Activated T-helper 17 cell treated with anti-CD3 and anti-CD28 coated beads, Interleukin-2, amount 50 U/mL, for 72 hours (primary cell): ENCODE measurements at regions not wholly inside any gene's neighbourhood (a gene's known extent, or its start where the extent isn't known, plus 50 kb on each side); places are given as distances from the start of the nearest gene placed in this dataset.
"Not testable (repeated sequence)": the region's sequence is repeated elsewhere in the genome, so short reads cannot be mapped to it uniquely, and the experiment has no call there.

Source experiments
- ATAC-seq: fragments of 150-1000 bp; cut with Tn5 transposase; replicated peaks from 2 replicates; pipeline ENCODE4 v1.10.0; 2021; ENCODE audit warnings: mild to moderate bottlenecking, moderate library complexity
- H3K27ac Mint-ChIP-seq: one replicate; pipeline ENCODE4 v1.8.0; 2022; ENCODE audit warnings: mixed read lengths
- H3K27me3 Mint-ChIP-seq: one replicate; pipeline ENCODE4 v1.8.0; 2022; ENCODE audit warnings: mixed read lengths
- H3K36me3 Mint-ChIP-seq: one replicate; pipeline ENCODE4 v1.8.0; 2022; ENCODE audit warnings: low read depth, mild to moderate bottlenecking, mixed read lengths
- H3K4me1 Mint-ChIP-seq: one replicate; pipeline ENCODE4 v1.8.0; 2022; ENCODE audit warnings: mixed read lengths
- H3K4me3 Mint-ChIP-seq: one replicate; pipeline ENCODE4 v1.8.0; 2022; ENCODE audit warnings: mild to moderate bottlenecking, mixed read lengths
- H3K9me3 Mint-ChIP-seq: one replicate; pipeline ENCODE4 v1.8.0; 2022; ENCODE audit warnings: mixed read lengths

DNA sequence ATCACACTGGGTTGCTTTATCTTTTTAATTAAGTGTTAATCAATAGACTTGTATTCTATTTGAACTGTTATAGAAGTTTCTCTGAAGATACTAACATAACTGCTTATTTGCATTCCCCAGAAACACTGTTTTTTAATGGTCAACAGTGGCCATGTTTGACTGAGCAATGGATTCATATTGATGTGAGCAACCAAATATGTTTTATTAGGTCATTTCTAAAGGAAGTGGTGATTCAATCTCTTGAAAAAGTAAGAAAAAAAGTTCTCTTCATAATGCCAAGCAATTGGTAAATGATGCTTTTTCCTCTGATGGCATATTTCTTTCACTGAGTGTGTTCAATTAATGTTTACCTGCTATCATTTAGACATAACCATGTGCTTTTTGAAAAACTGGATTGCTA, 593.0 kb upstream of the CITED2 start:
- no peaks in the 10 kb centered on the region for H3K9me3 Mint-ChIP-seq
- no peaks in the 10 kb centered on the region for H3K36me3 Mint-ChIP-seq
- no peaks in the 10 kb centered on the region for H3K4me1 Mint-ChIP-seq
- ATAC-seq = no peak
- peaks cover 4% of the 10 kb centered on the region for H3K27me3 Mint-ChIP-seq
- H3K4me3 Mint-ChIP-seq = no peak overlapping the region
- no peak overlapping the region for H3K27ac Mint-ChIP-seq

DNA sequence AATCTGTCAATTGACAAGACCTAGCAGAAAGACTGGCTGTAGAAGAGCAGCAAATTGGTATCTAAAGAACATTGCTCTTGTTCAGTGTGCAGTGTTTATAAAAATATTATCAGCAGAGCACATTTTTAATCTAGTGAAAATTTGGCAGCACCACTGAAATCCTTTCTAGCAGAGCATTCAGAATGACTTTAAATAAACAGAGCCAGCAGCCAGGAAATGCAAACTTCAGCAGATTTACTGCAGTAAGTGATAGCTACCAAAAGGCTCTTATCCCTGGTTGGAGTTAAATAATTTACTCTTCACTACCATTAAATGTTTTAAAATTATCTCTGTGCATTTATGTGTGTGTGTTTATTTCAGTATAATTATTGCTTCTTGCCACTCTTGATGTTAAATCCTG, 590.9 kb upstream of the CITED2 start:
- no peak for ATAC-seq
- H3K4me1 Mint-ChIP-seq = no peaks in the 10 kb centered on the region

DNA sequence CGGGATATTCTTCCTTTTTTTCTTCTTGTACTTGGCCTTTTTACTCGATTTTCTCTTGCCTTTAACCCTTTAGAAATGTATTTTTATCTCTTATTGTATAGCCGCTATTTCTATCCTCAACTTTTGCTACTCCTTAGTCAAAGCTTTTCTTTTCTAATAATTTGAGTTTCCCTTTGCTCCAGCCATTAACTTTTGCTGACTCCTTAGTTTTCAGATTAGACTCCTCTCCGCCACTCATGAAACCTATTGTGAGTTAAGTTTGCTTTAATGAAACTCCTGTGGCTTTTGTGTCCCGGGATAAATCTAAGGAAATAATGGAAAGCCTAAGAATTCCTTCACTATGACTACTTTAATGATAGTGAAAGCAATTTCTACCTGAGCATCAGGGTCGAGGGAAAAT, 590.3 kb upstream of the CITED2 start:
- no peaks in the 10 kb centered on the region for H3K27me3 Mint-ChIP-seq
- H3K4me3 Mint-ChIP-seq = no peak overlapping the region
- no peaks in the 10 kb centered on the region for H3K9me3 Mint-ChIP-seq
- ATAC-seq = no peak
- no peak overlapping the region for H3K27ac Mint-ChIP-seq
- no peaks in the 10 kb centered on the region for H3K4me1 Mint-ChIP-seq
- no peaks in the 10 kb centered on the region for H3K36me3 Mint-ChIP-seq

More for the DNA sequence above, 590.9 kb upstream of the CITED2 start:
- H3K27ac Mint-ChIP-seq = no peak overlapping the region
- H3K27me3 Mint-ChIP-seq = no peaks in the 10 kb centered on the region
- H3K36me3 Mint-ChIP-seq = no peaks in the 10 kb centered on the region
- no peaks in the 10 kb centered on the region for H3K9me3 Mint-ChIP-seq
- no peak overlapping the region for H3K4me3 Mint-ChIP-seq

DNA sequence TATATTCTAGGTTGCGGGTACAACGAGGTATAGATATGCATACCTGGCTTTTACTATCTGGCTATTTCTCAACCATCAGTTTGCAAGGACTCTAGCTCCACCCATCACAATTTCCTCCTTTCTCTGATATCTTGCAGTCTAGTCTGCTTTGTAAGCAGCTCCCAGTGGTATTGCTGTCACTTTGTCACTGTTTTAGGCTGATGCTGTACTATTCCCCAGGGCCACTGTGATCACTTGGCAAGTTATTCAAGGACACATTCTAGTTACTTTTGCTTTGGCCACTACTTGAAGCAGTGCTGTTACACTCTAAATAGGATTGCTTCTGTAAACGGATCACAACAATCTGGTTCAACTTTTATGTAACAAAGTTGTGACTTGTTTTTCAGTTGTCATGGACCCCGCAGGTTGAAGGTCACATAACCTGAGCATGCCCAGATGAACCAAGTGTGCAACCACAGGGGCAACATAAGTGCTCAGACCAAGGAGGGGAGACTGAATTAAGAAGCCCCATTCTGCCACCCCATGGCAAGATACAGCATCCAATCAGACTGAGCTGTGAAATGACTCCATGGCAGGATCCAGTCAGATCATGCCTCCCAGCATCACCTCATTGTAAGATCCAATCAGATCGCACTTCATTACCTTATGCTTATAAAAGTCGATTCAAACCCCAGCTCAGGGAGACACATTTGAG, 588.4 kb upstream of the CITED2 start:
- Mint-ChIP-seq H3K9me3 (no peaks in the 10 kb centered on the region), H3K4me1 (no peaks in the 10 kb centered on the region), H3K27me3 (no peaks in the 10 kb centered on the region), H3K4me3 (no peak overlapping the region), H3K27ac (no peak overlapping the region), H3K36me3 (no peaks in the 10 kb centered on the region)
- ATAC-seq = no peak

DNA sequence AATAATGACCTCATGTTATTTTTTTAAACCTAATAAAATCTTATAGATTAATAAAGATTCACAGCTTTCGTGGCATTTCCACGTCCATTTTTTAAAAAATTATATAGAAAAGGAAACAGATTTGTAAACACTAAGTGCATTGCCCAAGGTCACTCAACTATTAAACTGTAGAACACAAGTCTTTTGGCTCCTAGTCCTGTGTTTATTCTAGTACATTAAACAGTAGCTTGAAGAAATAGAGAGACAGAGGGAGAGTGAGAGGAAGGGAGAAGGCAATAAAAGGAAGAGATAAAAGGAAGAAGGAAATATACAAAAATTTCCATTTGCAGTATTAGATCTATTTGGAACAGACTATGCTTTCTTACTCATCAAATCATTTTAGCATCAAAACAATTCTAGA, 586.7 kb upstream of the CITED2 start:
- Mint-ChIP-seq H3K9me3 (no peaks in the 10 kb centered on the region), H3K27ac (no peak overlapping the region), H3K36me3 (no peaks in the 10 kb centered on the region), H3K27me3 (no peaks in the 10 kb centered on the region), H3K4me3 (no peak overlapping the region), H3K4me1 (no peaks in the 10 kb centered on the region)
- no peak for ATAC-seq

DNA sequence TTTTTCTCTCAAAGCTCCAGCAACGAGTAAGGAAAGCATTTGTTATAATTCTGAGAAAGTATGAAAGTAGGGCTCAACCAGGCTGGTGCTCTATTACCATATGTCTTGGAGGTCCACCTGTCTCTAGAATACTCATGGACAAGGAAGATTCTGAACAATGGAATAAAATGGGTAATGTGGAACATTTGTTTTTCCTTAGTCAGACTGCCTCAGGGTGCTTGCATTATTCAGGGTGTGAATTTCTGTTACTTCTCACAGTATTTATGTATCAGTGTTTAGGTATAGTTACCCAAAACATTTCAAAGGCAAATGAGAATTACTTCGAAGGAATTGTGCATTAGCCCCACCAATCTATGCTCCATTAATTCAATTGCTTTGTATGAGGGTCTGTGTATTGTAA, 586.2 kb upstream of the CITED2 start:
- H3K4me1 Mint-ChIP-seq = no peaks in the 10 kb centered on the region
- no peak for ATAC-seq
- H3K27me3 Mint-ChIP-seq = no peaks in the 10 kb centered on the region

DNA sequence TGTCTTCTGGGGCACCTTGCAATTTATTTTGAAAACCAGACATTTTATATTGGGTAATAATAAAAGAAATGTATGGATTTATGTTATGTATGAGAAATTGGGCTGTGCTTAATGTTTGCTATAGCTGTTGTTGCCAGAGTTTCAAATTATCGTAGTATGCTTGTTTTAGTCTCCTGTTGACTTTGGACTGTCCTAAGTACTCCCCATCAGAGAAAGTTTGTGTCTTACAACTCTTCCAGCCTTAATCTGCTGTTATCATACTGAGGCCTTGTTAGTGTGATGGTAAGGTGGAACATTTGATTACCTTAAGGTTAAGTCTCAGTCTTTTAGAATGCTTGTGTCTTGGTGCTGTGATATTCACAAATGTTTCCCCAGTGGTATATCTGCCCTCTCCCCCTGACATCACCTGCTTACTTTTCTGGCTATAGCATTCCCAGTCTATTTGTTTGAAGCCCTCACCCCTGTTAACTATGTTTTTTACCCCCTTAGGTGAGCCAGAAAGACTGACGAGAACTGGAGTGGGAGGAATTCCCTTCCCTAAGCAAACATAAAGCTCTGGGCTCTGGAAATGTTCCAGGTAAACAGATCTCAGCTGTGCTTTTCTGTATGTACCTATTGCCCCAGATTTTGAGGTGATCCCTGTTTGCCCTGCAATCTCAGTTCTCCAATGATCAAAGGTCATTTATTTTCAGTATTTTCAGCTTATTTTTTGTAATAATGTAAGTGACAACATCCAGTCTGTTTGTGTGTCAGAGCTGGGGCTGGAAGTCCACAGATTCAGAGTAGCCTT, 581.1 kb upstream of the CITED2 start:
- peaks cover 9% of the 10 kb centered on the region for H3K9me3 Mint-ChIP-seq
- no peak overlapping the region for H3K27ac Mint-ChIP-seq
- no peak for ATAC-seq
- no peak overlapping the region for H3K4me3 Mint-ChIP-seq
- H3K4me1 Mint-ChIP-seq = no peaks in the 10 kb centered on the region
- H3K36me3 Mint-ChIP-seq = no peaks in the 10 kb centered on the region
- no peaks in the 10 kb centered on the region for H3K27me3 Mint-ChIP-seq

More for the DNA sequence above, 586.2 kb upstream of the CITED2 start:
- Mint-ChIP-seq H3K27ac (no peak overlapping the region), H3K4me3 (no peak overlapping the region), H3K36me3 (no peaks in the 10 kb centered on the region), H3K9me3 (no peaks in the 10 kb centered on the region)

DNA sequence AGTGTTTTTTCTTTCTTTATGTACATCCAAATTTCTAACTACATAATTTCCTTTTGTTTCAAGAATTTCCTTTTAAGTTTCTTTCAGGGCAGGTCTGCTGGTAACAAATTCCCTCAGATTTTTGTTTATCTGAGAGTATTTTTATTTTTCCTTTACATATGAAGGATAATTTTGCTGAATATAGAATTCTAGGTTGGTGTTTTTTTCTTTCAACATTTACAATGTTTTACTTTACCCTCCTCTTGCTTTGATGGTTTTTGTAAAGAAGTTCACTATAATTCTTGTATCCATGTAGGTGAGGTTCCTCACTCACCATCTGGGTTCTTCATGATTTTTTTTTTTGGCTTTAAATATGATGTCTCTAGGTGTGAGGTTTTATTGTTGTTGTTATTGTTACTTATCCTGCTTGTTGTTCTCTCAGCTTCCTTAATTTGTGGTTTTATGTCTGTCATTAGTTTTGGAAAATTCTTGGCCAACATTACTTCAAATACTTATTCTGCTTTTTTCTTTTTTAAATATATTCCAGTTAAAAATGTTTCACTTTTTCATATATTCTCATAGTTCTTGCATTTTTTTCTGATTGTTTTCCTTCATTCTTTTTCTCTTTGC, 580.1 kb upstream of the CITED2 start:
- Mint-ChIP-seq H3K27me3 (no peaks in the 10 kb centered on the region), H3K36me3 (no peaks in the 10 kb centered on the region), H3K9me3 (peaks cover 9% of the 10 kb centered on the region), H3K4me1 (no peaks in the 10 kb centered on the region), H3K4me3 (no peak overlapping the region), H3K27ac (no peak overlapping the region)
- ATAC-seq = no peak

DNA sequence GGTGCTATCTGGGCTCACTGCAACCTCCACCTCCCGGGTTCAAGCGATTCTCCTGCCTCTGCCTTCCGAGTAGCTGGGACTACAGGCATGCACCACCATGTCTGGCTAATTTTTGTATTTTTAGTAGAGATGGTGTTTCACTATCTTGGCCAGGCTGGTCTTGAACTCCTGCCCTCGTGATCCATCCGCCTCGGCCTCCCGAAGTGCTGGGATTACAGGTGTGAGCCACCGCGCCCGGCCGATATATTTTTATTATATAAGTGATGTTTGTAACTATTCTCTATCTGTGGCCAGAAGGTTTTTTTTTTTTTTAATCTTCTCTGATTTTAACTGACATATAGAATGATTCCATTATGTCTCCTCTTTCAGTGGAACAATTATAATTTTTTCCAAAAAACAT, 579.3 kb upstream of the CITED2 start:
- ATAC-seq, H3K4me1 Mint-ChIP-seq, H3K27ac Mint-ChIP-seq, H3K9me3 Mint-ChIP-seq, H3K27me3 Mint-ChIP-seq, H3K4me3 Mint-ChIP-seq, H3K36me3 Mint-ChIP-seq: not testable (repeated sequence)

DNA sequence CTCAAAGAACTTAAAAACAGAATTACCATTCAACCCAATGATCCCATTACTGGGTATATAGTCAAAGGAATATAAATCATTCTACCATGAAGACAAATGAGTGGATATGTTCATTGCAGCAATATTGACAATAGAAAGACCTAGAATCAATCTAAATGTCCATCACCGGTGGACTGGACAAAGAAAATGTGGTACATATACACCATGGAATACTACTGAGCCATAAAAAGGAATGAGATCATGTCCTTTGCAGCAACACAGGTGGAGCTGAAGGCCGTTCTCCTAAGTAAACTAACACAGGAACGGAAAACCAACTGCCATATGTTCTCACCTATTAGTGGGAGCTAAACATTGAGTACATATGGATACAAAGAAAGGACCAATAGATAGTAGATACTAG, 576.7 kb upstream of the CITED2 start:
- Mint-ChIP-seq H3K27ac (no peak overlapping the region), H3K36me3 (no peaks in the 10 kb centered on the region), H3K4me3 (no peak overlapping the region), H3K4me1 (no peaks in the 10 kb centered on the region), H3K27me3 (no peaks in the 10 kb centered on the region), H3K9me3 (peaks cover 9% of the 10 kb centered on the region)
- ATAC-seq = no peak

DNA sequence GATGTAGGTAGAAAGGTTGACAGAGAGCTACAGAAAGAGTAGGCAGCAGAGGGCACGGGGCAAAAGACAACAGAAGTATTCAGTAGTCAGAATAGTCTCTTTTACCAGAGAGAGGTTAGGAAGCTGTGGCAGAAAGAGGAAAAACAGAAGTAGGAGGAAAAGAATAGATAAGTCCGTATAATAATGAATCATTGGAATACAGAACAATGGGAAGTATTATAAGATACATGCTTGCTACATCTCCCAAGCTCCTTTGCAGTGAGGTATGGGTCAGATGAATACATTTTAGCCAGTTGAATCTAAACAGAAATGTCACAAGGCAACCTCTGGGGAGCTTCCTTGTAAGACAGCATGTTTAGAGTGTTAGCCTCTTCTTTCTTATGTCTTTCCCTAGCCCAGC, 570.5 kb upstream of the CITED2 start:
- H3K27ac Mint-ChIP-seq = no peak overlapping the region

DNA sequence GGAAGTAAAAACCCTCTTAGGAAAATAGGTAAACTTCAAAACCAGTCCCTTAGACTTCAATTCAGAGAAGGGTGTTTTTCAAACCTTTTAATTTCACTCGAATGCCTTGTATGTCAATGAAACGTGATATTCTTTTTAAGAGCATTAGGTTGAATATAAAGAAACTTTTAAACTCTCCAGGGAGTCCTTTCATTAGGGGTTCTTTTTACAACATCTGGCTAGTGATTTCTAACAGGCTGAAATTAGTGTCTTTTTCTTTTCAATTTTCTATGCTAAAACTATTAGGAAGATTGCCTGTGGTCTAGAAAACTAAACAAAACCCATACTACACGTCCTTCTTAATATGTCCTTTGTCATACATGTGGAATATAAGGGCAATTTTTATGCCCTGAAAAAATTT, 569.7 kb upstream of the CITED2 start:
- Mint-ChIP-seq H3K27me3 (peaks cover 5% of the 10 kb centered on the region), H3K4me1 (no peaks in the 10 kb centered on the region), H3K9me3 (no peaks in the 10 kb centered on the region), H3K36me3 (no peaks in the 10 kb centered on the region), H3K27ac (no peak overlapping the region), H3K4me3 (no peak overlapping the region)
- no peak for ATAC-seq

More for the DNA sequence above, 570.5 kb upstream of the CITED2 start:
- H3K4me1 Mint-ChIP-seq = no peaks in the 10 kb centered on the region
- no peak for ATAC-seq
- H3K36me3 Mint-ChIP-seq = no peaks in the 10 kb centered on the region
- no peak overlapping the region for H3K4me3 Mint-ChIP-seq
- no peaks in the 10 kb centered on the region for H3K9me3 Mint-ChIP-seq
- peaks cover 5% of the 10 kb centered on the region for H3K27me3 Mint-ChIP-seq

DNA sequence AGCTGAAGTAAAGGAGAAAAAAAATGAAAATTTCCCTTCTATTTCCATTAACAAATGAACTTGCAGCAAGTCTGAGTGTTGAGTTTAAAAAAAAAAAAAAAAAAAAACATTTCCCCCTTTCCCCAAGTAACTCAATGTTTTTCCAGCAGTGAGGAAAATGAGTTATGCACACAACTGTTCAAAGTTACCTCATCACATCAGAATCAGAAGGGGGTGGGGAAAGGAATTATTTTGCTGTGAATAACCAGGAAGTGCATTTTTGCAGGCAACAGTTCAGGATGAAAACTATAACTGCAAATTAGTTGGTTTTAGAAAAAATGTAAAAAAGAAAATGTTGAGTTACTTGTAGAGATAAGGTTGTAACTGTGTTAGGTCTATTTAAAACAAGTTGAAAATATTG, 568.9 kb upstream of the CITED2 start:
- no peaks in the 10 kb centered on the region for H3K36me3 Mint-ChIP-seq
- no peaks in the 10 kb centered on the region for H3K4me1 Mint-ChIP-seq
- H3K27ac Mint-ChIP-seq = no peak overlapping the region
- no peak for ATAC-seq
- no peaks in the 10 kb centered on the region for H3K9me3 Mint-ChIP-seq
- H3K4me3 Mint-ChIP-seq = no peak overlapping the region
- peaks cover 5% of the 10 kb centered on the region for H3K27me3 Mint-ChIP-seq

DNA sequence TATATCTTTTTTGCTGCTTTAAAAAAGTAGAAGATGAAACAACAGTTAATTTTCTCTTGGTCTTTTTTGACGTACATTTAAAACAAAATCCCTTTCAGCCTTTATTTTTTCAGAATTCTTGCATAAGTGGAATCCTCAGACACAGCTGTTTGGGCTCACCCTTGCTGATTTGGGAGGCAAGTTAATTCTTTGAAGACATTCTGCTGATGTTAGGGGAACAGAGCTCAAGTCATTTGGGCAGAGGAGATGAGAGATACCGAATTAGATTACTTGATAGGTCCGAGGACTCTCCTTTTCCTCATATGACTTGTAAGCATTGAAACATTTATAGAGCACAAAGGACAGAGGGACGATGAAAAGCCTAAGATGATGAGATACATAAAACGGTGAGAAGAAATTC, 567.9 kb upstream of the CITED2 start:
- no peaks in the 10 kb centered on the region for H3K9me3 Mint-ChIP-seq
- H3K27ac Mint-ChIP-seq = no peak overlapping the region
- no peak overlapping the region for H3K4me3 Mint-ChIP-seq
- peaks cover 5% of the 10 kb centered on the region for H3K27me3 Mint-ChIP-seq
- H3K36me3 Mint-ChIP-seq = no peaks in the 10 kb centered on the region
- no peak for ATAC-seq
- H3K4me1 Mint-ChIP-seq = no peaks in the 10 kb centered on the region

DNA sequence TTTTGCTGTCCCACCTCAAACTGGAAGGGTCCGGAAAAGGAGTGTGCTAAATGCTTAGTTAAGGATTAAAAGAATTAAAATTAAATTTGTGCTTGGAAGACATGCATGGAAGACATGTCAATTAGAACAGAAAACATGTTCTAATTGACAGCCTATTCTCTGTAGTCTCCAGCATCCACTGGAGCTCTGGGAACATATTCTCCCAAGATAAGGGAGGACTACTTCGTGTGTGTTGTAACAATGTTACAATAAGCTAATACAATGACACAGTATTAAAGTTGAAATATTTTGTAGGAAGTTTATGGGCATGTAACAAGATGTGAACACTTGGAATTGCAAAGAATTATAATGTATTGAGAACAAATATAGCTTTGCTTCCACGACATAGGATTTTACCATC, 567.4 kb upstream of the CITED2 start:
- Mint-ChIP-seq H3K4me1 (no peaks in the 10 kb centered on the region), H3K27ac (no peak overlapping the region), H3K36me3 (no peaks in the 10 kb centered on the region), H3K4me3 (no peak overlapping the region), H3K9me3 (no peaks in the 10 kb centered on the region), H3K27me3 (peaks cover 5% of the 10 kb centered on the region)
- no peak for ATAC-seq
